ENCODE measurements at regions not wholly inside any gene's neighbourhood (a gene's known extent, or its start where the extent isn't known, plus 50 kb on each side); places are given as distances from the start of the nearest gene placed in this dataset.

GRCh38 chr13:100883453-100883852, 208.9 kb upstream of the TMTC4 start:
- TF ChIP-seq ZFP1 (CRISPR knock-in tag; IDR thresholded peaks at IDR 0.05) (no peak), WHSC1 (IDR thresholded peaks at IDR 0.05; ENCODE audit: low read length) (no peak), HMG20A (CRISPR knock-in tag; conservative IDR thresholded peaks at IDR 0.05) (no peak), ZNF699 (CRISPR knock-in tag; IDR thresholded peaks at IDR 0.05; ENCODE audit: insufficient replicate concordance) (no peak), TARDBP (IDR thresholded peaks at IDR 0.05) (no peak), CTCF (IDR thresholded peaks at IDR 0.05 in 2 of 3, conservative IDR thresholded peaks at IDR 0.05 in 1 of 3; ENCODE audit: insufficient read depth in 2 of 3, low read depth in 1 of 3, low read length in 3 of 3) (no peak), FOSL1 (tag; conservative IDR thresholded peaks at IDR 0.05) (no peak), PHF8 (IDR thresholded peaks at IDR 0.05; ENCODE audit: borderline replicate concordance, low read length) (no peak), PHB (CRISPR knock-in tag; IDR thresholded peaks at IDR 0.05) (no peak), ZNF280A (IDR thresholded peaks at IDR 0.05; ENCODE audit: low read depth, partially characterized antibody) (no peak), HDAC1 (IDR thresholded peaks at IDR 0.05) (no peak)
